DMS153 treated with DMSO at 0.1 percent for 48 hours (cell line): ENCODE measurements at regions not wholly inside any gene's neighbourhood (a gene's known extent, or its start where the extent isn't known, plus 50 kb on each side); places are given as distances from the start of the nearest gene placed in this dataset.

Experiments
- DNase-seq: peaks from one replicate; lab custom pipeline; 2025; ENCODE audit not compliant: unreplicated experiment; lab: John Stamatoyannopoulos, UW

GRCh38 chr6:4308364-4308763, 173.0 kb upstream of the ECI2 start:
- no peak for DNase-seq

- no peak for DNase-seq
Observed at GRCh38 chr6:4304927-4305455, 169.6 kb upstream of the ECI2 start.

GRCh38 chr6:4303638-4304037, 168.3 kb upstream of the ECI2 start:
- DNase-seq = no peak

- DNase-seq = no peak
Observed at GRCh38 chr6:4302524-4302923, 167.1 kb upstream of the ECI2 start.

- no peak for DNase-seq
Observed at GRCh38 chr6:4301871-4302270, 166.5 kb upstream of the ECI2 start.

- DNase-seq = no peak
Observed at GRCh38 chr6:4300917-4301316, 165.5 kb upstream of the ECI2 start.

- DNase-seq = no peak
Observed at GRCh38 chr6:4299476-4299875, 164.1 kb upstream of the ECI2 start.

GRCh38 chr6:4297348-4297747, 162.0 kb upstream of the ECI2 start:
- DNase-seq = no peak

- DNase-seq = no peak
Observed at GRCh38 chr6:4296552-4296951, 161.2 kb upstream of the ECI2 start.

- no peak for DNase-seq
Observed at GRCh38 chr6:4295783-4296155, 160.4 kb upstream of the ECI2 start.

GRCh38 chr6:4295058-4295782, 159.8 kb upstream of the ECI2 start:
- no peak for DNase-seq

GRCh38 chr6:4294636-4295035, 159.3 kb upstream of the ECI2 start:
- DNase-seq = no peak

- DNase-seq = no peak
Observed at GRCh38 chr6:4291453-4292403, 156.4 kb upstream of the ECI2 start.

- no peak for DNase-seq
Observed at GRCh38 chr6:4289770-4290320, 154.5 kb upstream of the ECI2 start.

- peak; percentile 17 for DNase-seq
Observed at GRCh38 chr6:4287811-4288244, 152.5 kb upstream of the ECI2 start.

GRCh38 chr6:4287372-4287771, 152.0 kb upstream of the ECI2 start:
- no peak for DNase-seq

- no peak for DNase-seq
Observed at GRCh38 chr6:4282926-4283325, 147.6 kb upstream of the ECI2 start.

GRCh38 chr6:4281341-4282293, 146.2 kb upstream of the ECI2 start:
- DNase-seq = peak; percentile 42

- no peak for DNase-seq
Observed at GRCh38 chr6:4280707-4281106, 145.3 kb upstream of the ECI2 start.

GRCh38 chr6:4280031-4280430, 144.7 kb upstream of the ECI2 start:
- DNase-seq = no peak
